GM23338 (cell line): ENCODE measurements at regions not wholly inside any gene's neighbourhood (a gene's known extent, or its start where the extent isn't known, plus 50 kb on each side); places are given as distances from the start of the nearest gene placed in this dataset.

ENCODE experiments used
- ATAC-seq: fragments of 200-7000 bp; cut with Tn5 transposase; 3 replicates; pipeline ENCODE4 v1.9.1; 2020
- DNase-seq: peaks from one replicate; pipeline ENCODE4 v3.0.0-alpha.2; 2015; ENCODE audit warnings: low spot score
- H2AFZ ChIP-seq: fragments of 200-600 bp; sonication (generic); 2 replicates; pipeline ENCODE4 v1.8.0; 2016; ENCODE audit warnings: antibody characterized with exemption, mild to moderate bottlenecking, moderate library complexity
- H3F3A ChIP-seq: fragments of 200-600 bp; sonication (generic); replicated peaks from 2 replicates; pipeline ENCODE4 v1.8.0; 2017; ENCODE audit warnings: antibody characterized with exemption, mixed run types, low read depth
- H3K27ac ChIP-seq: fragments of 200-600 bp; sonication (generic); 2 replicates; pipeline ENCODE4 v1.6.1; 2016; ENCODE audit warnings: low read depth
- H3K27me3 ChIP-seq: fragments of 200-600 bp; sonication (generic); 2 replicates; pipeline ENCODE4 v1.8.0; 2016; ENCODE audit warnings: mild to moderate bottlenecking, mixed run types, moderate library complexity; ENCODE audit not compliant: insufficient read depth
- H3K36me3 ChIP-seq: fragments of 200-600 bp; sonication (generic); 2 replicates; pipeline ENCODE4 v1.8.0; 2016; ENCODE audit warnings: mild to moderate bottlenecking; ENCODE audit not compliant: insufficient read depth
- H3K4me1 ChIP-seq: fragments of 200-600 bp; sonication (generic); 2 replicates; pipeline ENCODE4 v1.8.0; 2016; ENCODE audit warnings: mild to moderate bottlenecking, moderate library complexity; ENCODE audit not compliant: insufficient read depth
- H3K4me2 ChIP-seq: fragments of 200-600 bp; sonication (generic); 2 replicates; pipeline ENCODE4 v1.7.1; 2017; ENCODE audit warnings: mixed run types
- H3K4me3 ChIP-seq: fragments of 200-600 bp; sonication (generic); 2 replicates; pipeline ENCODE4 v1.6.1; 2016; ENCODE audit warnings: mixed run types
- H3K79me2 ChIP-seq: fragments of 200-600 bp; sonication (generic); replicated peaks from 2 replicates; pipeline ENCODE4 v1.8.0; 2017; ENCODE audit warnings: mild to moderate bottlenecking; ENCODE audit not compliant: insufficient read depth
- H3K9me2 ChIP-seq: fragments of 200-600 bp; sonication (generic); 2 replicates; pipeline ENCODE4 v1.8.0; 2017; ENCODE audit not compliant: insufficient read depth
- H4K20me1 ChIP-seq: fragments of 200-600 bp; sonication (generic); replicated peaks from 2 replicates; pipeline ENCODE4 v1.8.0; 2017; ENCODE audit warnings: mild to moderate bottlenecking; ENCODE audit not compliant: insufficient read depth
- H3K27ac Mint-ChIP-seq: 2 replicates; pipeline ENCODE4 v1.8.0; 2020; ENCODE audit warnings: inconsistent platforms, mild to moderate bottlenecking, moderate library complexity, mixed read lengths
- H3K27me3 Mint-ChIP-seq: 3 replicates; pipeline ENCODE4 v1.8.0; 2022; ENCODE audit warnings: low read depth, mild to moderate bottlenecking, moderate library complexity, mixed read lengths, inconsistent platforms; ENCODE audit not compliant: insufficient read depth, poor library complexity
- H3K36me3 Mint-ChIP-seq: 3 replicates; pipeline ENCODE4 v1.8.0; 2021; ENCODE audit warnings: low read depth, mild to moderate bottlenecking, inconsistent platforms, moderate library complexity, mixed read lengths
- H3K4me1 Mint-ChIP-seq: 3 replicates; pipeline ENCODE4 v1.8.0; 2020; ENCODE audit warnings: mild to moderate bottlenecking, inconsistent platforms, mixed read lengths
- H3K4me3 Mint-ChIP-seq: 3 replicates; pipeline ENCODE4 v1.8.0; 2021; ENCODE audit warnings: moderate library complexity, mild to moderate bottlenecking, inconsistent platforms, mixed read lengths
- H3K9me3 Mint-ChIP-seq: 3 replicates; pipeline ENCODE4 v1.8.0; 2020; ENCODE audit warnings: moderate library complexity, mild to moderate bottlenecking, inconsistent platforms, mixed read lengths
- CREB1 ChIP-seq: fragments of 250-450 bp; sonication (Bioruptor Pico); IDR thresholded peaks from 2 replicates; pipeline ENCODE4 v1.5.0; 2020; ENCODE audit warnings: low read depth, mild to moderate bottlenecking, moderate library complexity
- EZH2 ChIP-seq: fragments of 200-600 bp; sonication (generic); IDR thresholded peaks from one replicate; pipeline ENCODE4 v1.8.0; 2017; ENCODE audit warnings: antibody characterized with exemption, mild to moderate bottlenecking, low read depth; ENCODE audit not compliant: unreplicated experiment
- EZH2phosphoT487 ChIP-seq: fragments of 200-600 bp; sonication (generic); IDR thresholded peaks from one replicate; pipeline ENCODE4 v1.8.1; 2018; ENCODE audit warnings: antibody characterized with exemption; ENCODE audit not compliant: unreplicated experiment
- JUNB ChIP-seq: IDR thresholded peaks from one replicate; pipeline ENCODE4 v1.6.1; 2016; ENCODE audit warnings: antibody characterized with exemption; ENCODE audit not compliant: unreplicated experiment
- NANOG ChIP-seq: IDR thresholded peaks from 2 replicates; pipeline ENCODE4 v1.6.1; 2016; ENCODE audit warnings: antibody characterized with exemption, borderline replicate concordance
- POLR2AphosphoS5 ChIP-seq: IDR thresholded peaks from 2 replicates; pipeline ENCODE4 v1.6.1; 2016; ENCODE audit warnings: antibody characterized with exemption, low read depth
- STAT1 ChIP-seq: IDR thresholded peaks from one replicate; pipeline ENCODE4 v1.6.1; 2016; ENCODE audit warnings: antibody characterized with exemption; ENCODE audit not compliant: unreplicated experiment
- ZNF114 ChIP-seq: fragments of 250-450 bp; sonication (Bioruptor Pico); IDR thresholded peaks from 2 replicates; pipeline ENCODE4 v1.5.0; 2020; ENCODE audit warnings: mild to moderate bottlenecking, moderate library complexity
- ZNF331 ChIP-seq: fragments of 250-450 bp; sonication (Bioruptor Pico); IDR thresholded peaks from 2 replicates; pipeline ENCODE4 v1.5.0; 2020; ENCODE audit warnings: low read depth, mild to moderate bottlenecking, moderate library complexity
- TF ChIP-seq, protein P1 (sequence below), 2 experiments: fragments of 200-600 bp in 1 of 2; sonication (generic) in 1 of 2; conservative IDR thresholded peaks; 2 replicates each; pipeline versions ENCODE4 v1.5.1 to v1.6.1; 2016 to 2017; ENCODE audit warnings: antibody characterized with exemption in 2 of 2, low read depth in 2 of 2, mild to moderate bottlenecking in 2 of 2, moderate library complexity in 1 of 2
- TF ChIP-seq, protein P2 (sequence below): IDR thresholded peaks from one replicate; pipeline ENCODE4 v1.6.1; 2018; ENCODE audit warnings: antibody characterized with exemption; ENCODE audit not compliant: unreplicated experiment
- TF ChIP-seq, protein P3 (sequence below): IDR thresholded peaks from 2 replicates; pipeline ENCODE4 v1.6.1; 2016; ENCODE audit warnings: antibody characterized with exemption
- TF ChIP-seq, protein P4 (sequence below): fragments of 250-450 bp; sonication (Bioruptor Pico); IDR thresholded peaks from 2 replicates; pipeline ENCODE4 v1.5.0; 2020; ENCODE audit warnings: mild to moderate bottlenecking, moderate library complexity

DNA sequence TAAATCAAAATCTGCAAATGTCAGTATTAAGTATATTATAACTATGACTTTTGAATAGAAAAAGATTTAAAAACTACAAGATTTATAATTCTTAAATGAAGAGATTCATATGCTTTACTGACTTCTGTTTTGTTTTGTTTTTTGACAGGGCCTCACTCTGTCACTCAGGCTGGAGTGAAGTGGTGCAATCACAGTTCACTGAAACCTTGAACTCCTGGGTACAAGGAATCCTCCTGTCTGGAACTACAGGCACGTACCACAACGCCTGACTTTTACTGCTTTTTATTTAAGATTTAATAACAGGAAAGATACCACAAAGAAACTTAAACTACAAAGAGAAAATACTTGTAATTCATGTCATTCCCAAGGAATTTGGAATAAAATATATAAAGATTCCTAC lies 940.2 kb upstream of the CITED2 start:
- Mint-ChIP-seq H3K36me3 (peaks cover 9% of the 10 kb centered on the region; the same call in 1 of the 3 replicates), H3K4me3 (no peak overlapping the region), H3K9me3 (0 out of 3 replicates have a peak, but pooled peaks cover 4% of the 10 kb centered on the region), H3K27me3 (no peaks in the 10 kb centered on the region), H3K4me1 (no peaks in the 10 kb centered on the region), H3K27ac (no peak overlapping the region)
- TF ChIP-seq JUNB (no peak), EZH2 (no peak), ZNF331 (CRISPR knock-in tag) (no peak), CREB1 (no peak), NANOG (no peak), STAT1 (no peak), POLR2AphosphoS5 (no peak), EZH2phosphoT487 (no peak), ZNF114 (CRISPR knock-in tag) (no peak)
- TF ChIP-seq, protein P1, sequence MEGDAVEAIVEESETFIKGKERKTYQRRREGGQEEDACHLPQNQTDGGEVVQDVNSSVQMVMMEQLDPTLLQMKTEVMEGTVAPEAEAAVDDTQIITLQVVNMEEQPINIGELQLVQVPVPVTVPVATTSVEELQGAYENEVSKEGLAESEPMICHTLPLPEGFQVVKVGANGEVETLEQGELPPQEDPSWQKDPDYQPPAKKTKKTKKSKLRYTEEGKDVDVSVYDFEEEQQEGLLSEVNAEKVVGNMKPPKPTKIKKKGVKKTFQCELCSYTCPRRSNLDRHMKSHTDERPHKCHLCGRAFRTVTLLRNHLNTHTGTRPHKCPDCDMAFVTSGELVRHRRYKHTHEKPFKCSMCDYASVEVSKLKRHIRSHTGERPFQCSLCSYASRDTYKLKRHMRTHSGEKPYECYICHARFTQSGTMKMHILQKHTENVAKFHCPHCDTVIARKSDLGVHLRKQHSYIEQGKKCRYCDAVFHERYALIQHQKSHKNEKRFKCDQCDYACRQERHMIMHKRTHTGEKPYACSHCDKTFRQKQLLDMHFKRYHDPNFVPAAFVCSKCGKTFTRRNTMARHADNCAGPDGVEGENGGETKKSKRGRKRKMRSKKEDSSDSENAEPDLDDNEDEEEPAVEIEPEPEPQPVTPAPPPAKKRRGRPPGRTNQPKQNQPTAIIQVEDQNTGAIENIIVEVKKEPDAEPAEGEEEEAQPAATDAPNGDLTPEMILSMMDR (conservative IDR thresholded peaks at IDR 0.05; ENCODE audit: low read depth in 2 of 2): no peak
- TF ChIP-seq, protein P2, sequence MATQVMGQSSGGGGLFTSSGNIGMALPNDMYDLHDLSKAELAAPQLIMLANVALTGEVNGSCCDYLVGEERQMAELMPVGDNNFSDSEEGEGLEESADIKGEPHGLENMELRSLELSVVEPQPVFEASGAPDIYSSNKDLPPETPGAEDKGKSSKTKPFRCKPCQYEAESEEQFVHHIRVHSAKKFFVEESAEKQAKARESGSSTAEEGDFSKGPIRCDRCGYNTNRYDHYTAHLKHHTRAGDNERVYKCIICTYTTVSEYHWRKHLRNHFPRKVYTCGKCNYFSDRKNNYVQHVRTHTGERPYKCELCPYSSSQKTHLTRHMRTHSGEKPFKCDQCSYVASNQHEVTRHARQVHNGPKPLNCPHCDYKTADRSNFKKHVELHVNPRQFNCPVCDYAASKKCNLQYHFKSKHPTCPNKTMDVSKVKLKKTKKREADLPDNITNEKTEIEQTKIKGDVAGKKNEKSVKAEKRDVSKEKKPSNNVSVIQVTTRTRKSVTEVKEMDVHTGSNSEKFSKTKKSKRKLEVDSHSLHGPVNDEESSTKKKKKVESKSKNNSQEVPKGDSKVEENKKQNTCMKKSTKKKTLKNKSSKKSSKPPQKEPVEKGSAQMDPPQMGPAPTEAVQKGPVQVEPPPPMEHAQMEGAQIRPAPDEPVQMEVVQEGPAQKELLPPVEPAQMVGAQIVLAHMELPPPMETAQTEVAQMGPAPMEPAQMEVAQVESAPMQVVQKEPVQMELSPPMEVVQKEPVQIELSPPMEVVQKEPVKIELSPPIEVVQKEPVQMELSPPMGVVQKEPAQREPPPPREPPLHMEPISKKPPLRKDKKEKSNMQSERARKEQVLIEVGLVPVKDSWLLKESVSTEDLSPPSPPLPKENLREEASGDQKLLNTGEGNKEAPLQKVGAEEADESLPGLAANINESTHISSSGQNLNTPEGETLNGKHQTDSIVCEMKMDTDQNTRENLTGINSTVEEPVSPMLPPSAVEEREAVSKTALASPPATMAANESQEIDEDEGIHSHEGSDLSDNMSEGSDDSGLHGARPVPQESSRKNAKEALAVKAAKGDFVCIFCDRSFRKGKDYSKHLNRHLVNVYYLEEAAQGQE: no peak
- TF ChIP-seq, protein P3, sequence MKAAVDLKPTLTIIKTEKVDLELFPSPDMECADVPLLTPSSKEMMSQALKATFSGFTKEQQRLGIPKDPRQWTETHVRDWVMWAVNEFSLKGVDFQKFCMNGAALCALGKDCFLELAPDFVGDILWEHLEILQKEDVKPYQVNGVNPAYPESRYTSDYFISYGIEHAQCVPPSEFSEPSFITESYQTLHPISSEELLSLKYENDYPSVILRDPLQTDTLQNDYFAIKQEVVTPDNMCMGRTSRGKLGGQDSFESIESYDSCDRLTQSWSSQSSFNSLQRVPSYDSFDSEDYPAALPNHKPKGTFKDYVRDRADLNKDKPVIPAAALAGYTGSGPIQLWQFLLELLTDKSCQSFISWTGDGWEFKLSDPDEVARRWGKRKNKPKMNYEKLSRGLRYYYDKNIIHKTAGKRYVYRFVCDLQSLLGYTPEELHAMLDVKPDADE: no peak
- TF ChIP-seq, protein P4, sequence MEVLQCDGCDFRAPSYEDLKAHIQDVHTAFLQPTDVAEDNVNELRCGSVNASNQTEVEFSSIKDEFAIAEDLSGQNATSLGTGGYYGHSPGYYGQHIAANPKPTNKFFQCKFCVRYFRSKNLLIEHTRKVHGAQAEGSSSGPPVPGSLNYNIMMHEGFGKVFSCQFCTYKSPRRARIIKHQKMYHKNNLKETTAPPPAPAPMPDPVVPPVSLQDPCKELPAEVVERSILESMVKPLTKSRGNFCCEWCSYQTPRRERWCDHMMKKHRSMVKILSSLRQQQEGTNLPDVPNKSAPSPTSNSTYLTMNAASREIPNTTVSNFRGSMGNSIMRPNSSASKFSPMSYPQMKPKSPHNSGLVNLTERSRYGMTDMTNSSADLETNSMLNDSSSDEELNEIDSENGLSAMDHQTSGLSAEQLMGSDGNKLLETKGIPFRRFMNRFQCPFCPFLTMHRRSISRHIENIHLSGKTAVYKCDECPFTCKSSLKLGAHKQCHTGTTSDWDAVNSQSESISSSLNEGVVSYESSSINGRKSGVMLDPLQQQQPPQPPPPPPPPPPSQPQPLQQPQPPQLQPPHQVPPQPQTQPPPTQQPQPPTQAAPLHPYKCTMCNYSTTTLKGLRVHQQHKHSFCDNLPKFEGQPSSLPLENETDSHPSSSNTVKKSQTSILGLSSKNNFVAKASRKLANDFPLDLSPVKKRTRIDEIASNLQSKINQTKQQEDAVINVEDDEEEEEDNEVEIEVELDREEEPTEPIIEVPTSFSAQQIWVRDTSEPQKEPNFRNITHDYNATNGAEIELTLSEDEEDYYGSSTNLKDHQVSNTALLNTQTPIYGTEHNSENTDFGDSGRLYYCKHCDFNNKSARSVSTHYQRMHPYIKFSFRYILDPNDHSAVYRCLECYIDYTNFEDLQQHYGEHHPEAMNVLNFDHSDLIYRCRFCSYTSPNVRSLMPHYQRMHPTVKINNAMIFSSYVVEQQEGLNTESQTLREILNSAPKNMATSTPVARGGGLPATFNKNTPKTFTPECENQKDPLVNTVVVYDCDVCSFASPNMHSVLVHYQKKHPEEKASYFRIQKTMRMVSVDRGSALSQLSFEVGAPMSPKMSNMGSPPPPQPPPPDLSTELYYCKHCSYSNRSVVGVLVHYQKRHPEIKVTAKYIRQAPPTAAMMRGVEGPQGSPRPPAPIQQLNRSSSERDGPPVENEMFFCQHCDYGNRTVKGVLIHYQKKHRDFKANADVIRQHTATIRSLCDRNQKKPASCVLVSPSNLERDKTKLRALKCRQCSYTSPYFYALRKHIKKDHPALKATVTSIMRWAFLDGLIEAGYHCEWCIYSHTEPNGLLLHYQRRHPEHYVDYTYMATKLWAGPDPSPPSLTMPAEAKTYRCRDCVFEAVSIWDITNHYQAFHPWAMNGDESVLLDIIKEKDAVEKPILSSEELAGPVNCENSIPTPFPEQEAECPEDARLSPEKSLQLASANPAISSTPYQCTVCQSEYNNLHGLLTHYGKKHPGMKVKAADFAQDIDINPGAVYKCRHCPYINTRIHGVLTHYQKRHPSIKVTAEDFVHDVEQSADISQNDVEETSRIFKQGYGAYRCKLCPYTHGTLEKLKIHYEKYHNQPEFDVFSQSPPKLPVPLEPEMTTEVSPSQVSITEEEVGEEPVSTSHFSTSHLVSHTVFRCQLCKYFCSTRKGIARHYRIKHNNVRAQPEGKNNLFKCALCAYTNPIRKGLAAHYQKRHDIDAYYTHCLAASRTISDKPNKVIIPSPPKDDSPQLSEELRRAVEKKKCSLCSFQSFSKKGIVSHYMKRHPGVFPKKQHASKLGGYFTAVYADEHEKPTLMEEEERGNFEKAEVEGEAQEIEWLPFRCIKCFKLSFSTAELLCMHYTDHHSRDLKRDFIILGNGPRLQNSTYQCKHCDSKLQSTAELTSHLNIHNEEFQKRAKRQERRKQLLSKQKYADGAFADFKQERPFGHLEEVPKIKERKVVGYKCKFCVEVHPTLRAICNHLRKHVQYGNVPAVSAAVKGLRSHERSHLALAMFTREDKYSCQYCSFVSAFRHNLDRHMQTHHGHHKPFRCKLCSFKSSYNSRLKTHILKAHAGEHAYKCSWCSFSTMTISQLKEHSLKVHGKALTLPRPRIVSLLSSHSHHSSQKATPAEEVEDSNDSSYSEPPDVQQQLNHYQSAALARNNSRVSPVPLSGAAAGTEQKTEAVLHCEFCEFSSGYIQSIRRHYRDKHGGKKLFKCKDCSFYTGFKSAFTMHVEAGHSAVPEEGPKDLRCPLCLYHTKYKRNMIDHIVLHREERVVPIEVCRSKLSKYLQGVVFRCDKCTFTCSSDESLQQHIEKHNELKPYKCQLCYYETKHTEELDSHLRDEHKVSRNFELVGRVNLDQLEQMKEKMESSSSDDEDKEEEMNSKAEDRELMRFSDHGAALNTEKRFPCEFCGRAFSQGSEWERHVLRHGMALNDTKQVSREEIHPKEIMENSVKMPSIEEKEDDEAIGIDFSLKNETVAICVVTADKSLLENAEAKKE (CRISPR knock-in tag): no peak
- Histone ChIP-seq H3K79me2 (no peaks in the 10 kb centered on the region), H3K27me3 (no peaks in the 10 kb centered on the region), H4K20me1 (no peaks in the 10 kb centered on the region), H3K27ac (no peak overlapping the region), H3F3A (no peaks in the 10 kb centered on the region), H2AFZ (no peak overlapping the region; the same call in 1 of the 2 replicates), H3K4me2 (no peak overlapping the region), H3K9me2 (peaks cover 4% of the 10 kb centered on the region; the same call in 1 of the 2 replicates), H3K36me3 (no peaks in the 10 kb centered on the region), H3K4me3 (no peak overlapping the region), H3K4me1 (no peaks in the 10 kb centered on the region)
- DNase-seq: no peak
- no peak for ATAC-seq
